Stimulated activated naive B cell treated with anti-CD40 and anti-IgM and Interleukin-4, amounts not matched to agents 10 μg/mL and 1 μg/mL and 100 μg/mL, for 72 hours (primary cell): ENCODE measurements at regions not wholly inside any gene's neighbourhood (a gene's known extent, or its start where the extent isn't known, plus 50 kb on each side); places are given as distances from the start of the nearest gene placed in this dataset.

Source experiments
- ATAC-seq, 2 donors: fragments of 150-1000 bp; cut with Tn5 transposase; replicated peaks; 2 replicates each; pipeline ENCODE4 v1.10.0; 2021; ENCODE audit warnings: moderate library complexity in 1 of 2
- DNase-seq: peaks from one replicate; pipeline ENCODE4 v3.0.0; 2021
- H3K27ac Mint-ChIP-seq: one replicate; pipeline ENCODE4 v1.8.0; 2022; ENCODE audit warnings: mild to moderate bottlenecking, mixed read lengths
- H3K27me3 Mint-ChIP-seq, 2 donors: one replicate each; pipeline ENCODE4 v1.8.0; 2022; ENCODE audit warnings: mixed read lengths in 2 of 2
- H3K36me3 Mint-ChIP-seq, 2 donors: one replicate each; pipeline ENCODE4 v1.8.0; 2022; ENCODE audit warnings: mixed read lengths in 2 of 2, mild to moderate bottlenecking in 1 of 2
- H3K4me1 Mint-ChIP-seq, 2 donors: one replicate each; pipeline ENCODE4 v1.8.0; 2022; ENCODE audit warnings: mixed read lengths in 2 of 2, mild to moderate bottlenecking in 1 of 2
- H3K4me3 Mint-ChIP-seq, 2 donors: one replicate each; pipeline ENCODE4 v1.8.0; 2022; ENCODE audit warnings: mild to moderate bottlenecking in 2 of 2, mixed read lengths in 2 of 2, moderate library complexity in 1 of 2
- H3K9me3 Mint-ChIP-seq, 2 donors: one replicate each; pipeline ENCODE4 v1.8.0; 2022; ENCODE audit warnings: mixed read lengths in 2 of 2, mild to moderate bottlenecking in 1 of 2

DNA sequence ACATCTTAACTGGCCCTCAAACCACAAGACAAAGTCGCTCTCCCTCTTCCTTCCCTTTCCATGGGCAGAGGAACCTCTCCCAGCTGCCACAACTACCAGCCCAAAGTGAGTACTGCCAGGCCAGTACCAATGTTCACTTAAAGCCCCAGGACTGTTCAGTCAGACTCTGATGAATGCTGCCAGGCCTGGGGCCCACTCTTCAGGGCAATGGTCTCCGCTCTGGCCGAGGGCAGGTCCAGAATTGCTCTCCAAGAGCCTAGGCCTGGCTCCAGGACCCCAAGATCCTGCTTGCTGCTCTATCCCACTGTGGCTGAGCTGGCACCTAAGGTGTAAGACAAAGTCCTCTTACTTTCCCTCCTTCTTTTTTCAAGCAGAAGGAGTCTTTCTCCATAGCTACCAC is 790.9 kb downstream of the KLHL13 start:
- DNase-seq (no peak), ATAC-seq (no peak)
- no peaks in the 10 kb centered on the region for H3K36me3 Mint-ChIP-seq
- H3K27me3 Mint-ChIP-seq = no peaks in the 10 kb centered on the region
- H3K4me1 Mint-ChIP-seq = no peaks in the 10 kb centered on the region
- peaks cover 0 to 8% of the 10 kb centered on the region in 2 donors for H3K9me3 Mint-ChIP-seq
- H3K27ac Mint-ChIP-seq = no peak overlapping the region
- H3K4me3 Mint-ChIP-seq = no peak overlapping the region

DNA sequence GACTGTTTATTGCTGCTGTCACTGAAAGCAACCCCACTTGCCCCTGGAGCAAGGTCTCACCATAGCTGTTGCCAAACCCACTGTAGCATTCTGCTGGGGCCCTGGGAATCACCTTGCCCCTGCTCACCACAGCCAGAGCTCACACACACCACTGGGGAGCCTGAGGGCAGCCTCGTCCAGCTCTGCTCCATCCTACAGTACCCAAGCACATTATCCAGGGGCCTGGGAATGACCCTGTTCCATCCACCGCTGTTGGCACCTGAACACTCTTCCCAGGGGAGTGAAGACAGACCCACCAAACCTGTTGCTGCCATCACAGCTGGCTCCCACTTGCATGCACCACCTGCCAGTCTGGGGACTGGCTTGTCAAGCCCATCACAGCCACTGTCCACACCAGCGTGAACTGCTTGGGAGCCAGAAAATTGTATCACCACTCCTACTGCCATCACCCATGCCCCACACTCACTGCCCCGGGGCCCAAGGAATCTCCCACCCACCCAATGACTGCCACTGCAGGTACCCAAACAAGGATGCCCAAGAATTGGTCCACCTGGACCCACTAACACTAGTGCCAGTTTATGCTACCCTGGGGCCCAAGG is 811.3 kb downstream of the KLHL13 start:
- H3K4me1 Mint-ChIP-seq = no peaks in the 10 kb centered on the region
- H3K27ac Mint-ChIP-seq = no peak overlapping the region
- no peaks in the 10 kb centered on the region for H3K27me3 Mint-ChIP-seq
- H3K9me3 Mint-ChIP-seq = peaks cover 0 to 6% of the 10 kb centered on the region in 2 donors
- DNase-seq (no peak), ATAC-seq (no peak)
- no peak overlapping the region for H3K4me3 Mint-ChIP-seq
- no peaks in the 10 kb centered on the region for H3K36me3 Mint-ChIP-seq

DNA sequence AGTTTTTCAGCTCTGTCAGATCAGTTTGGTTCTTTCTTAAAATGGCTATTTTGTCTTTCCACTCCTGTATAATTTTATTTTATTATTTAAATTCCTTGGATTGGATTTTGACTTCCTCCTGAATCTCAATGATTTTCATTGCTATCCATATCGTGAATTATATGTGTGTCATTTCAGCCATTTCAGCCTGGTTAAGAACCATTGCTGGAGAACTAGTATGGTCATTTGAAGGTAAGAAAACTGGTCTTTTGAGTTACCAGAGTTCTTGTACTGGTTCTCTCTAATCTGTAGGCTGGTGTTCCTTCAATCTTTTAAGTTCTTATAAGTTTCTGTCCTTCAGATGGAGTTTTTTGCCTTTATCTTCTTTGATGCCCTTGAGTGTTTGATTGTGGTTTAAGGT is 815.5 kb downstream of the KLHL13 start:
- no peaks in the 10 kb centered on the region for H3K4me1 Mint-ChIP-seq
- ATAC-seq (no peak), DNase-seq (no peak)
- no peak overlapping the region for H3K27ac Mint-ChIP-seq
- no peaks in the 10 kb centered on the region for H3K36me3 Mint-ChIP-seq
- H3K9me3 Mint-ChIP-seq = peaks cover 2 to 9% of the 10 kb centered on the region in 2 donors
- H3K4me3 Mint-ChIP-seq = no peak overlapping the region
- H3K27me3 Mint-ChIP-seq = no peaks in the 10 kb centered on the region

DNA sequence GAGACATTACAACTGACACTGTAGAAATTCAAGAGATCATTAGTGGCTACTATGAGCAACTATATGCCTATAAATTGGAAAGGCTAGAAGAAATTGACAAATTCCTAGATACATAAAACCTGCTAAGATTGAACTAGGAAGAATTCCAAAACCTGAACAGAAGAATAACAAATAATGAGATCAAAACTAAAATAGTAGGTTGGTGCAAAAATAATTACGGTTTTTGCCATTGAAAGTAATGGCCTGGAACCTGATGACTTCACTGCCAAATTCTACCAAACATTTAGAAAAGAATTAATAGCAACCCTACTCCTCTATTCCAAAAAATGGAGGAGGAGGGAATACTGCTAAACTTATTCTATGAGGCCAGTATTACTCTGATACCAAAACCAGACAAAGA is 824.9 kb downstream of the KLHL13 start:
- ATAC-seq (no peak), DNase-seq (no peak)
- Mint-ChIP-seq H3K27ac (no peak overlapping the region), H3K36me3 (no peaks in the 10 kb centered on the region), H3K4me1 (no peaks in the 10 kb centered on the region), H3K9me3 (peaks cover 6 to 17% of the 10 kb centered on the region in 2 donors), H3K27me3 (no peaks in the 10 kb centered on the region), H3K4me3 (no peak overlapping the region)

DNA sequence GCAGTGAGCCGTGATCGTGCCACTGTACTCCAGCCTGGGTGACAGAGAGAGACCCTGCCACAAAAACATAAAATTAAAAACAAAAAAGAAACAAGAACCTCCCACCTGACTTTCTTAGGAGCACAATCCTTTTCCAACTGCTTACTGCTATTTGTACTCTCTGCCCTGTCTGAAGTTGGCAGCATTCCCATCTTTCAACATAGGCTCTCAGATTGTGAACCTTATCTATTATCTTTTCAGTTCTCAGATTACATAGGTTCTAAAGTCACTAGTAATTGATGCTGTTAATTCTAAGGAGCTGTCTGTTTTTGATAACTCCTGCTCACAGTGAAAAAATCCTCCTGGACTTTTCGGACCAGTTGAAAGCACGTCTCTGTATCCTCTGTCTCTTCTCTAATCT is 812.2 kb upstream of the CT83 start:
- ATAC-seq (no peak), DNase-seq (no peak)
- no peaks in the 10 kb centered on the region for H3K27me3 Mint-ChIP-seq
- no peak overlapping the region for H3K27ac Mint-ChIP-seq
- no peaks in the 10 kb centered on the region for H3K4me1 Mint-ChIP-seq
- peaks cover 4 to 12% of the 10 kb centered on the region in 2 donors for H3K9me3 Mint-ChIP-seq
- no peak overlapping the region for H3K4me3 Mint-ChIP-seq
- no peaks in the 10 kb centered on the region for H3K36me3 Mint-ChIP-seq
